Caco-2 (cell line): ENCODE measurements at regions not wholly inside any gene's neighbourhood (a gene's known extent, or its start where the extent isn't known, plus 50 kb on each side); places are given as distances from the start of the nearest gene placed in this dataset.

Source experiments
- BruUV-seq: library from RNA; stranded (reverse); fragments of 400-500 nt; replicated peaks from 2 replicates; lab custom pipeline; 2021; lab: Mats Ljungman, UMichigan
- CTCF ChIA-PET: fragments of 300-600 bp; sonication (Branson Sonifier 250); formaldehyde crosslinking; loops from one replicate; lab custom pipeline; 2022; ENCODE audit warnings: antibody characterized with exemption; lab: Charles Lee
- POLR2A ChIA-PET: fragments of 300-600 bp; sonication (Branson Sonifier 250); formaldehyde crosslinking; loops from one replicate; lab custom pipeline; 2022; ENCODE audit warnings: antibody characterized with exemption; lab: Charles Lee
- DNase-seq, 2 experiments: peaks; one replicate each; pipeline versions ENCODE4 v3.0.0 to v3.0.0-alpha.2; 2020 to 2022
- H3K27me3 ChIP-seq: replicated peaks from 2 replicates; pipeline ENCODE4 v1.6.0; 2011; ENCODE audit warnings: low read length; ENCODE audit not compliant: control insufficient read depth, insufficient read depth
- H3K36me3 ChIP-seq: 2 replicates; pipeline ENCODE4 v1.5.1; 2011; ENCODE audit warnings: low read length; ENCODE audit not compliant: control insufficient read depth, insufficient read depth
- H3K4me1 ChIP-seq: fragments of 250-450 bp; sonication (Bioruptor Pico); 2 replicates; pipeline ENCODE4 v1.5.1; 2020; ENCODE audit warnings: mild to moderate bottlenecking
- H3K4me3 ChIP-seq: 2 replicates; pipeline ENCODE4 v1.5.1; 2011; ENCODE audit warnings: low read depth, mild to moderate bottlenecking, control low read depth, low read length
- H3K9me3 ChIP-seq: fragments of 250-450 bp; sonication (Bioruptor Pico); 2 replicates; pipeline ENCODE4 v1.5.1; 2020; ENCODE audit warnings: mild to moderate bottlenecking, moderate library complexity
- H3K27ac Mint-ChIP-seq: one replicate; pipeline ENCODE4 v1.8.0; 2022; ENCODE audit warnings: mixed read lengths; ENCODE audit not compliant: unreplicated experiment
- H3K27me3 Mint-ChIP-seq: one replicate; pipeline ENCODE4 v1.8.0; 2022; ENCODE audit warnings: mixed read lengths; ENCODE audit not compliant: insufficient read depth, unreplicated experiment
- H3K36me3 Mint-ChIP-seq: one replicate; pipeline ENCODE4 v1.8.0; 2022; ENCODE audit warnings: mild to moderate bottlenecking, mixed read lengths; ENCODE audit not compliant: insufficient read depth, unreplicated experiment
- H3K4me1 Mint-ChIP-seq: one replicate; pipeline ENCODE4 v1.8.0; 2022; ENCODE audit warnings: low read depth, mixed read lengths; ENCODE audit not compliant: unreplicated experiment
- H3K4me3 Mint-ChIP-seq: one replicate; pipeline ENCODE4 v1.8.0; 2022; ENCODE audit warnings: mild to moderate bottlenecking, moderate library complexity, mixed read lengths; ENCODE audit not compliant: unreplicated experiment
- H3K9me3 Mint-ChIP-seq: one replicate; pipeline ENCODE4 v1.8.0; 2022; ENCODE audit warnings: mixed read lengths; ENCODE audit not compliant: unreplicated experiment
- intact Hi-C: fragments of 100-400 bp; cut with micrococcal nuclease; formaldehyde crosslinking; loops from one replicate; pipeline ENCODE4 v1.10.0; 2022; ENCODE audit not compliant: unreplicated experiment
- TF ChIP-seq, protein P1 (sequence below), 2 experiments: fragments of 200-600 bp in 1 of 2; IDR thresholded peaks; 1 replicate in 1 of 2; 2 replicates in 1 of 2; pipeline versions ENCODE4 v1.5.1 to v1.8.0; 2011 to 2022; ENCODE audit warnings: antibody characterized with exemption in 1 of 2, control low read depth in 1 of 2, inconsistent platforms in 1 of 2, low read depth in 1 of 2, low read length in 1 of 2, mild to moderate bottlenecking in 1 of 2, moderate library complexity in 1 of 2; ENCODE audit not compliant: insufficient read depth in 1 of 2, severe bottlenecking in 1 of 2, unreplicated experiment in 1 of 2

DNA sequence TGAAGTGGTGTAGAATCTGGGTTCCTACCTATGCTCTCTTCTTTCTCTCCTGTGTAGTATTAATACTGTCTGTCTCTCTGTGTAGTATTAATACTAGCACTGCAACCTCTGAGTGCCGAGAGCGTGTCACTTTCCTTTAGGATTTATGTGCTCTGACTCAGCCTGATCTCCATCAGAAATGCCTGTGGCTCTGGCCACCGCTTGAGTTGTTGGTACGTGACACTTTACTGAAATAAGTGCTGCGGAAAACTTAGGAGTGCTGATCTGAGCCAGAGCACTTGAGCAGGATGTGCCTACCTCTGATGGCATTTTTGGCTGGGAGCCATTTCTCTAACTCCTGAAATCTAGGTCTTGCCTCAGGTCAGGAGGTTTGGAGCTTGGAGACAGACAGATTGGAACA, 807.4 kb downstream of the SQOR start:
- H3K4me1 Mint-ChIP-seq, result no peaks in the 10 kb centered on the region
- H3K27ac Mint-ChIP-seq, result no peak overlapping the region
- BruUV-seq, result no TSS peak
- no peak overlapping the region for H3K4me3 Mint-ChIP-seq
- Histone ChIP-seq H3K9me3 (no peaks in the 10 kb centered on the region), H3K4me1 (no peaks in the 10 kb centered on the region), H3K27me3 (no peaks in the 10 kb centered on the region), H3K36me3 (no peaks in the 10 kb centered on the region), H3K4me3 (no peak overlapping the region)
- TF ChIP-seq, protein P1, sequence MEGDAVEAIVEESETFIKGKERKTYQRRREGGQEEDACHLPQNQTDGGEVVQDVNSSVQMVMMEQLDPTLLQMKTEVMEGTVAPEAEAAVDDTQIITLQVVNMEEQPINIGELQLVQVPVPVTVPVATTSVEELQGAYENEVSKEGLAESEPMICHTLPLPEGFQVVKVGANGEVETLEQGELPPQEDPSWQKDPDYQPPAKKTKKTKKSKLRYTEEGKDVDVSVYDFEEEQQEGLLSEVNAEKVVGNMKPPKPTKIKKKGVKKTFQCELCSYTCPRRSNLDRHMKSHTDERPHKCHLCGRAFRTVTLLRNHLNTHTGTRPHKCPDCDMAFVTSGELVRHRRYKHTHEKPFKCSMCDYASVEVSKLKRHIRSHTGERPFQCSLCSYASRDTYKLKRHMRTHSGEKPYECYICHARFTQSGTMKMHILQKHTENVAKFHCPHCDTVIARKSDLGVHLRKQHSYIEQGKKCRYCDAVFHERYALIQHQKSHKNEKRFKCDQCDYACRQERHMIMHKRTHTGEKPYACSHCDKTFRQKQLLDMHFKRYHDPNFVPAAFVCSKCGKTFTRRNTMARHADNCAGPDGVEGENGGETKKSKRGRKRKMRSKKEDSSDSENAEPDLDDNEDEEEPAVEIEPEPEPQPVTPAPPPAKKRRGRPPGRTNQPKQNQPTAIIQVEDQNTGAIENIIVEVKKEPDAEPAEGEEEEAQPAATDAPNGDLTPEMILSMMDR (IDR thresholded peaks at IDR 0.05; ENCODE audit: insufficient read depth in 1 of 2, low read depth in 1 of 2, low read length in 1 of 2, severe bottlenecking in 1 of 2, unreplicated experiment in 1 of 2), result no peak
- H3K9me3 Mint-ChIP-seq, result no peaks in the 10 kb centered on the region
- ChIA-PET POLR2A (no interaction called here), CTCF (no interaction called here)
- no peaks in the 10 kb centered on the region for H3K36me3 Mint-ChIP-seq
- intact Hi-C loops, result no loop called here
- no peaks in the 10 kb centered on the region for H3K27me3 Mint-ChIP-seq
- no peak for DNase-seq

DNA sequence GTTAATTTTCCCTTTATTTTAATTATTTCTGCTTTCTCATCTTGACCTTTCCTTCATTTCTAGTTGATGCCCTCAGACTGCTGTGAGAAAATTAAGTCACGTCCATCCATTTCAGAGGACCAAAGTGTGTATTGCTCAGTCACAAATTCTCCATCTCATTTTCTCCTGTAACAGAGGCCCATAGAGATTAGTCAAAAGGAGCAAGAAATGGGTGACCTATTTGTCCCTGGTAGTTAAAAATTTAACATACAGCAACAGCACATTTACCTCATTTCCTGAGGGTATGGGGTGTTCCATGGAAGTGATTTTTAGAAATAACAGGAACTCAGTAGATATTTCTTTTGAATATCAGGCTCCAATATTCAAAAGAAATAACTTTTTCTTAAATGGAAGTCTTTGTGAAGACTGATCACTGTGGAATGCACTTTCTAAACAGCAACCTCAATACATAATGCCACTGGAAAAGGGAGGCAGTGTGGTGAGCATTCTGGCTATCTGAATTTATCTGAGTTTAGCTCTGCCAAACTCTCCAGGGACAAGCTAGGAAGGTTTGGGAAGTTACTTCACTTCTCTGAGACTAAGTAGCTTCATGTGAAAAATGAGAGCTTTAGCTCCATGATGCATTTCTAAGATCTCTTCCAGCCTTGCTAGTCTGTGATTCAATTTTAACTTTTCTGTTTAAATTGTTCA, 808.2 kb downstream of the SQOR start:
- Histone ChIP-seq H3K4me1 (no peaks in the 10 kb centered on the region), H3K9me3 (no peaks in the 10 kb centered on the region), H3K4me3 (no peak overlapping the region), H3K27me3 (no peaks in the 10 kb centered on the region), H3K36me3 (no peaks in the 10 kb centered on the region)
- ChIA-PET CTCF (no interaction called here), POLR2A (no interaction called here)
- no TSS peak for BruUV-seq
- no peaks in the 10 kb centered on the region for H3K27me3 Mint-ChIP-seq
- intact Hi-C loops, result no loop called here
- H3K9me3 Mint-ChIP-seq, result no peaks in the 10 kb centered on the region
- no peaks in the 10 kb centered on the region for H3K4me1 Mint-ChIP-seq
- no peak overlapping the region for H3K4me3 Mint-ChIP-seq
- H3K27ac Mint-ChIP-seq, result no peak overlapping the region
- no peaks in the 10 kb centered on the region for H3K36me3 Mint-ChIP-seq
- TF ChIP-seq, protein P1 (IDR thresholded peaks at IDR 0.05; ENCODE audit: insufficient read depth in 1 of 2, low read depth in 1 of 2, low read length in 1 of 2, severe bottlenecking in 1 of 2, unreplicated experiment in 1 of 2), result no peak
- DNase-seq, result no peak

DNA sequence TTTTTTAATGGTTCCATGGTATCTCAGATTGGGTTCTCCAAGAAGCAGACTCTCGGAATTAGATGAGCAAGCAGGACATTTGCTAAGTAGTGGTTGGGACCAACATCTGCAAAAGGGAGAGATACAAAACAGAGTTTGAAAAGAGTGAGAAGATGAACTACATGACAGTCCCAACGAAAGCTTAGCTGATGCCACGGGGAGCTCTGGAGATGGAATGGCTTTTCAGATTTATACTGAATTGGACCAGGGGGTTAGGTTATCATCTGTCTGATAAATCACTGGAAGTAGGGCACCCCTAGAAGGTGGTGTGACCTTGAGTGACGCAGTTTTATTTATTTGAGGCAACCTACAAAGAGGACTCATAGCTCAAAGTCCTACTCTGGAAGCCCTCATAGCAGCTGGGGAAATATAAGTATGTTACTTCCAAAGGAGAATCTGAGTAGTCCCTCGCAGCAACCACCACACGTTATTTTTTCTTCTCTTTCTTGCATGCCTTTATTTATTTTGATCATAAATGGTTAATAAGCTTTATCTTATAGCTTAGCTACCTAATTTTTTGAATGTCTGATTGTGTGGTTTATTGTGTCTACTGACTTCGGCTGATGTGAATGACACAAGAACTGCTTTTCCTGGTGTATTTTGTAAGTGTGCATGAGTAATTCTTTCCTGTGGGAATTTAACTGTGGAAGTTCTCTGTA, 815.4 kb downstream of the SQOR start:
- H3K27me3 Mint-ChIP-seq, result no peaks in the 10 kb centered on the region
- intact Hi-C loops, result no loop called here

More for the DNA sequence above, 815.4 kb downstream of the SQOR start:
- no peaks in the 10 kb centered on the region for H3K36me3 ChIP-seq
- Mint-ChIP-seq H3K9me3 (no peaks in the 10 kb centered on the region), H3K27ac (no peak overlapping the region), H3K36me3 (no peaks in the 10 kb centered on the region), H3K4me1 (no peaks in the 10 kb centered on the region), H3K4me3 (no peak overlapping the region)
- H3K9me3 ChIP-seq, result no peaks in the 10 kb centered on the region
- TF ChIP-seq, protein P1 (IDR thresholded peaks at IDR 0.05; ENCODE audit: insufficient read depth in 1 of 2, low read depth in 1 of 2, low read length in 1 of 2, severe bottlenecking in 1 of 2, unreplicated experiment in 1 of 2), result no peak
- H3K4me3 ChIP-seq, result no peak overlapping the region
- ChIA-PET CTCF (no interaction called here), POLR2A (no interaction called here)
- BruUV-seq, result no TSS peak
- no peak for DNase-seq
- no peaks in the 10 kb centered on the region for H3K27me3 ChIP-seq
- H3K4me1 ChIP-seq, result no peaks in the 10 kb centered on the region
